Ascending aorta (tissue), 2 donors: ENCODE measurements at regions not wholly inside any gene's neighbourhood (a gene's known extent, or its start where the extent isn't known, plus 50 kb on each side); places are given as distances from the start of the nearest gene placed in this dataset.

ENCODE experiments used
- DNase-seq, 2 donors: peaks; one replicate each; pipeline ENCODE4 v3.0.0-alpha.2; 2019; ENCODE audit warnings: low spot score in 2 of 2
- H3K27ac ChIP-seq, 2 donors: fragments of 200-600 bp; sonication (generic); one replicate each; pipeline ENCODE4 v1.5.1; 2016 to 2017; ENCODE audit warnings: mild to moderate bottlenecking in 1 of 2
- H3K27me3 ChIP-seq: fragments of 200-600 bp; sonication (generic); one replicate; pipeline ENCODE4 v1.5.1; 2017
- H3K36me3 ChIP-seq, 2 donors: fragments of 200-600 bp; sonication (generic); one replicate each; pipeline ENCODE4 v1.5.1; 2016
- H3K4me1 ChIP-seq, 2 donors: fragments of 200-600 bp; sonication (generic); one replicate each; pipeline ENCODE4 v1.5.1; 2016 to 2017; ENCODE audit warnings: mild to moderate bottlenecking in 1 of 2
- H3K4me3 ChIP-seq, 2 donors: fragments of 200-600 bp; sonication (generic); one replicate each; pipeline ENCODE4 v1.5.1; 2016 to 2017; ENCODE audit warnings: mild to moderate bottlenecking in 1 of 2
- H3K9me3 ChIP-seq, 2 donors: fragments of 200-600 bp; sonication (generic); one replicate each; pipeline ENCODE4 v1.5.1; 2016
- CTCF ChIP-seq, 3 experiments: fragments of 200-600 bp in 2 of 3; fragments of 450-650 bp in 1 of 3; sonication (generic) in 2 of 3; IDR thresholded peaks; one replicate each; pipeline ENCODE4 v1.5.1; 2016 to 2019; ENCODE audit warnings: antibody characterized with exemption in 3 of 3, mild to moderate bottlenecking in 1 of 3, moderate library complexity in 1 of 3
- intact Hi-C: fragments of 100-400 bp; cut with DNase I; formaldehyde crosslinking; loops from one replicate; pipeline ENCODE4 v1.15.1; 2023

GRCh38 chr5:56327809-56328208 lies 94.7 kb upstream of the ANKRD55 start:
- no peak overlapping the region for H3K27ac ChIP-seq
- no peak for TF ChIP-seq CTCF (IDR thresholded peaks at IDR 0.05)
- H3K9me3 ChIP-seq, result no peaks in the 10 kb centered on the region
- no peak for DNase-seq
- H3K4me3 ChIP-seq, result no peak overlapping the region
- intact Hi-C loops, result no loop called here
- peaks cover 3% of the 10 kb centered on the region in 2 donors for H3K4me1 ChIP-seq
- H3K36me3 ChIP-seq, result no peaks in the 10 kb centered on the region
- no peaks in the 10 kb centered on the region for H3K27me3 ChIP-seq

- H3K9me3 ChIP-seq, result no peaks in the 10 kb centered on the region
- intact Hi-C loops, result no loop called here
- DNase-seq, result no peak
These were observed 93.6 kb upstream of the ANKRD55 start for GRCh38 chr5:56326770-56327169.

GRCh38 chr5:56326116-56326515 lies 93.0 kb upstream of the ANKRD55 start:
- Histone ChIP-seq H3K4me3 (no peak overlapping the region), H3K36me3 (no peaks in the 10 kb centered on the region), H3K27ac (no peak overlapping the region), H3K9me3 (no peaks in the 10 kb centered on the region), H3K27me3 (no peaks in the 10 kb centered on the region), H3K4me1 (peaks cover 3% of the 10 kb centered on the region in 2 donors)
- intact Hi-C loops, result no loop called here
- DNase-seq, result no peak
- no peak for TF ChIP-seq CTCF (IDR thresholded peaks at IDR 0.05)

More at GRCh38 chr5:56326770-56327169, 93.6 kb upstream of the ANKRD55 start:
- no peak overlapping the region for H3K27ac ChIP-seq
- H3K4me1 ChIP-seq, result peaks cover 3% of the 10 kb centered on the region in 2 donors
- no peaks in the 10 kb centered on the region for H3K27me3 ChIP-seq
- H3K4me3 ChIP-seq, result no peak overlapping the region
- H3K36me3 ChIP-seq, result no peaks in the 10 kb centered on the region
- no peak for TF ChIP-seq CTCF (IDR thresholded peaks at IDR 0.05)

DNA sequence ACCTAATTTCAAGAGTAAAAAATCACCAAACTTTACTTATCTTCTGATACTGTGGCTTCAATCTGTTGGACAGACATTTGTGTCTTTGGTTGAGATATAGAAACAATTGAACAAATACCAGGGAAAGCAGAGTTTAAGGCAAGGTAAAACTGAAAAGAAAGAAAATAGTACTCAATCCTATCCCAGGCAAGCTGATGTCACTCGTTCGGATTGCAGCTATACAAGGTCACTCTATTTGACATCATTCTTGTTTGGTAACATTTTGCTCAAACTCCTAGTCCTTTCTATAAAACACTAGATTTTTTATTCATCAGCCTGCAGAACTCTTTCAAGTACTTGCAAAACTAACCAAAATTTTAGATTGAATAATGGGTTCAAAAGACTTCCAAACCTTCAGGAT lies 91.9 kb upstream of the ANKRD55 start:
- no peak overlapping the region for H3K27ac ChIP-seq
- intact Hi-C loops, result no loop called here
- H3K4me3 ChIP-seq, result no peak overlapping the region
- no peak for TF ChIP-seq CTCF (IDR thresholded peaks at IDR 0.05)
- H3K9me3 ChIP-seq, result no peaks in the 10 kb centered on the region
- H3K27me3 ChIP-seq, result no peaks in the 10 kb centered on the region
- peaks cover 3 to 6% of the 10 kb centered on the region in 2 donors for H3K4me1 ChIP-seq
- no peaks in the 10 kb centered on the region for H3K36me3 ChIP-seq
- no peak for DNase-seq

DNA sequence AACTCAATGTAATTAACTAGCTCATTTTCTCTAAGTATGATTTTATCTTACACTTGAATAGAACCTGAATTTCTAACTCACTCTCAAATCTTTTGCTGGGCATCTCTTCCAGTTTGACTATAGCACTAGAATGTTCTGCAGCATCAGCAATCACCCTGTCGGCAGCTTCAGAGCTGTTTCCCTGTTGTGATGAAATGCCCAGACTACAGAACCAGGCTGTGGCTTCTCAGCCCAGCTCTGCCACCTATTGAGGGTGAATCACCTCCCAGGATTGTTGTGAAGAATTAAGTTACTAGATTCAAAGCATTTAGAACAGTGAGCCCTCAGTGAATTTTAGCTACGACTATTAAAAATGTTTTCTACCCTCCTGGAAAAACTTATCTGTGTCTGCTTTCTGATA lies 90.4 kb upstream of the ANKRD55 start:
- no peak for TF ChIP-seq CTCF (IDR thresholded peaks at IDR 0.05)
- Histone ChIP-seq H3K27me3 (no peaks in the 10 kb centered on the region), H3K4me1 (peaks cover 0 to 15% of the 10 kb centered on the region in 2 donors), H3K27ac (no peak overlapping the region), H3K36me3 (no peaks in the 10 kb centered on the region), H3K4me3 (no peak overlapping the region), H3K9me3 (no peaks in the 10 kb centered on the region)
- DNase-seq, result no peak
- intact Hi-C loops, result no loop called here

- H3K4me3 ChIP-seq, result no peak overlapping the region
- no peak for TF ChIP-seq CTCF (IDR thresholded peaks at IDR 0.05)
- no peak for DNase-seq
- H3K27me3 ChIP-seq, result no peaks in the 10 kb centered on the region
- peaks cover 0 to 12% of the 10 kb centered on the region in 2 donors for H3K4me1 ChIP-seq
- H3K9me3 ChIP-seq, result no peaks in the 10 kb centered on the region
- intact Hi-C loops, result no loop called here
- H3K27ac ChIP-seq, result no peak overlapping the region
- no peaks in the 10 kb centered on the region for H3K36me3 ChIP-seq
These were observed 89.5 kb upstream of the ANKRD55 start for GRCh38 chr5:56322592-56322991.
